ENCODE measurements at regions not wholly inside any gene's neighbourhood (a gene's known extent, or its start where the extent isn't known, plus 50 kb on each side); places are given as distances from the start of the nearest gene placed in this dataset.
A peak's percentile ranks its signal among the peaks of the same experiment; 100 is the strongest.

GRCh38 chr4:141409556-141409955 is 188.9 kb downstream of the ZNF330 start:
- DNase-seq, result no peak

DNA sequence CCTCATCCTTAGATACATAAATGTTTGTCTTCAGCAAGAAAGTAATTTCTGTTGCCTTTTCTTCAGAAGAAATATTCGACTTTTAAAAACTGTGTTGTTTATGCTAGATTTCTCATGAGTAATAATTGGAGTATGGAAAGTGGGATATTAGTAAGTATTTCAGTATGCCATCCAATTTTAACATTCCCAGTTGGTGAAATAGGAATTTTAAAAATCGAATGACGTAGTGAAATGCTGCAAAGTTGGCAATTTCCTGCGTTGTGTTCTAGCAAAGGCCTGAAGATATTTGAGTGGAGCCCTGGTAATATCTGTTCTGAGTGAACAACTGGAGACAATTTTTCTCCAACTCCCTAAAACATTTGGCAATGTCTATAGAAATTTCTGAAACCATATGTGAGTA is 190.1 kb downstream of the ZNF330 start:
- peak; percentile 82 for DNase-seq

GRCh38 chr4:141411936-141412335 is 191.2 kb downstream of the ZNF330 start:
- DNase-seq, result no peak

DNA sequence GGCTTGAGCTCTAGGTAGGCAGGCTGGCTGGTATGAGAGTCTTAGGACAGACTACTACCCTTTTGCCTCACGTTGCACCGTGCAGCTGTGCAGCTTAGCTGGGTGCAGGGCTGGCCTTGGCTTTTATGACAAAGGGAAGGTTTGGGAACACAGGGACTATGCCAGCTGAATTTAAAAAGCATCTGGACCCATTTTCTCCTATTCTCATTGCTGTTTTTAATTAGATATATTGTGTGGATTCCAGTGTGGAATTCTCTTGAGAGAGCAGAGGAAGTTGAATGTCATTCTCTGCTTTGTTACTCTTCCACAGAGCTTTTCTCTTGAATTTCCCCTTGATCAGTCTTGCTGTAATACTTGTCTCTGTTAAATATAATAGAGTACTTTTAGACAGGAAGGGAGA is 192.7 kb downstream of the ZNF330 start:
- DNase-seq, result no peak

GRCh38 chr4:141415651-141416050 is 195.0 kb downstream of the ZNF330 start:
- DNase-seq, result no peak

GRCh38 chr4:141416219-141416618 is 195.5 kb downstream of the ZNF330 start:
- DNase-seq, result peak; percentile 90

- peak; percentile 64 for DNase-seq
Observed at GRCh38 chr4:141416677-141417363, 196.1 kb downstream of the ZNF330 start.

DNA sequence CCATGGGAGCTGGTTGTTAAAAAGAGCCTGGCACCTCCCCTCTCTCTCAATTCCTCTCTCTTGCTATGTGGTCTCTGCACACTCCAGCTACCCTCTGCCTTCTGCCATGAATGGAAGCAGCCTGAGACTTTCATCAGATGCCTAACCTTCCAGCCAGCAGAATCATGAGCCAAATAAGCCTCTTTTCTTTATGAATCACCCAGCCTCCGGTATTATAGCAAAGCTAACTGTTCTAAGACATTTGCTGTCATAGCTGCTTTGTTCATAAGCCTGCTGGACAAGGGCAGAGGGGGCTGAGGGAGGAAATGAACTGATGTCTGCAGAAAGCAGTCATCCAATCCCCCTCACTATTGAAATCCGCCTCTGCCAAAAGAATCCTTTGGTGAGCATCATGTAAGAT is 196.7 kb downstream of the ZNF330 start:
- DNase-seq, result peak; percentile 77

GRCh38 chr4:141425124-141425523 is 204.4 kb downstream of the ZNF330 start:
- peak; percentile 81 for DNase-seq

DNA sequence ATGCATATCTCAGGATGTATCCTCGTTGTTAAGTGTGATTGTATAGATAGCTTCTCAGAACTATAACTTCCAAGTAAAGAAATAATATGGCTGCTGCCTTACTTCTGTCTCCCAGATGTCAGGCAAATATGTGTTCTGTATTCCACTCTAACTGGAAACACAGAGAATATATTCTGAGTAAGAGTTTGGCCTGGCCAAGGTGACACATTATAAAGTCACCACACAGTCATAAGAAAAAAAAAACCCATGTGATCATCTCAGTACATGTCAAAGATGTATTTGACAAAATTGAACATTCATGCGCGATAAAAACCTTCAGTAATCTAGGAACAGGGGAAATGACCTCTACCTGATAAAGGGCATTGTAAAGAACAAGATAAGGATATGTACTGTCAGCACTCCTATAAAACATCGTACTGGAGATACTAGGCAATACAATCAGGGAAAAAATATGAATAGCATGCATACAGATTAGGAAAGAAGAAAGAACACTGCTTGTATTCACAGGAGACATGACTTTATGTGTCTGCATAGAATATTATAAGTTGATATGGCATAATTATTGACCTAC is 207.1 kb downstream of the ZNF330 start:
- DNase-seq, result no peak

DNA sequence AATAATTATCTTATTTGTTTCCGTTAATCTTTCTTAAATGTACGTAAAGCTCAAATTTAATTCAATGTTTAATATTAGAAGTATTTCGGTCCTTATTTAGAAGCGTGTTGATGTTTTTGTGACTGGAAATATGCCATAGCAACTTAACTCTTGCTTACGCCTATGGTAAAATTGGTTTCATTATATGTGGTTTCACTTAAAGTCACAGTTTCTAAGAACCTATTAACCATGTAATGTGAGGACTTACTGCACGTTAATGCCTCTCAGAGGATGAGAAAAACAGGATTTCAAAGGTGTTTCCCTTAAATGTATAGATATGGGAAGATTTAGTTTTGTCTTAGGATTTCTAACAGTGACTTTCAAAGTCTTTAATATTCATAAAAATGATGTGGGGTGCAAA is 206.4 kb upstream of the IL15 start:
- DNase-seq, result no peak

DNA sequence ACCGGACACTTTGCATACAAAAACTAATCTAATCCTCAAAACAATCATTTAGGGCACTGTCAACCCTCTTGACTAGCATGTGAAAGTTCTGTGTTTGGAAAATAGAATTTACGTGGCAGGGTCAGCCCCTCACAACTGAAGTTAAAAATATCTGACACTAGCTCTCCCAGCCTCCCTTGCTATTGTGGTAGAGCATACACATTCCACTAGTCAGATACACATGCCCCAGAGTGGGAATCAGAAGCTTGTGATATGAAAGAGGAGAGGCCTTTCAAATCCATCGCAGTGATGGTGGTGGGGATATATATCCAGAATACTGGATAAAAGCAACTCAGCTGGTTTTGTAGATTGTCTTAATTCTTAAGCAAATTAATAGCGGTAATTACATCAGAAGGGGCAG is 205.7 kb upstream of the IL15 start:
- DNase-seq, result no peak

- DNase-seq, result peak; percentile 79
Observed at GRCh38 chr4:141432000-141432712, 204.2 kb upstream of the IL15 start.

GRCh38 chr4:141435446-141436225 is 200.7 kb upstream of the IL15 start:
- DNase-seq, result no peak

GRCh38 chr4:141439223-141439622 is 197.2 kb upstream of the IL15 start:
- DNase-seq, result no peak

- DNase-seq, result no peak
Observed at GRCh38 chr4:141447761-141448160, 188.6 kb upstream of the IL15 start.

DNA sequence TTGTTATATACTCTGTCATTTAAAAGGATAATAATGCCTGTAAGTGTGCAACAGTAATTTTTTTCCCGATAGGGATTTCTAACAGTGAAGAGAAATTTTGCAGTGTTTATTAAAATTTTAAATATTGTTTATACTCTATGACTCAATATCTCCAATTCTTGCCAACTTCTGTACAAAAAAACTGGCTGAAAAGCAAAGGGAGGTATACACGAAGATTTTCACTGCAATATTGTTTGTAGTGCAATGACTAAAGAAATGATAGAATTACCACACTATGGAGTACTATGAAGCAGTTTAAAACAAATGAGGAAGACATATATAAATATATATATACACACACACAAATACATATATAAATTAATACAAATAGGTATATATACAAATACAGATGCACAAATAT is 187.9 kb upstream of the IL15 start:
- DNase-seq, result no peak

- no peak for DNase-seq
Observed at GRCh38 chr4:141449927-141450326, 186.5 kb upstream of the IL15 start.

GRCh38 chr4:141455651-141456050 is 180.7 kb upstream of the IL15 start:
- DNase-seq, result peak; percentile 13

- no peak for DNase-seq
Observed at GRCh38 chr4:141457653-141458052, 178.7 kb upstream of the IL15 start.

- no peak for DNase-seq
Observed at GRCh38 chr4:141458501-141458900, 177.9 kb upstream of the IL15 start.

GRCh38 chr4:141459020-141459419 is 177.4 kb upstream of the IL15 start:
- DNase-seq, result no peak

- DNase-seq, result peak; percentile 6
Observed at GRCh38 chr4:141462361-141462760, 174.0 kb upstream of the IL15 start.

DNA sequence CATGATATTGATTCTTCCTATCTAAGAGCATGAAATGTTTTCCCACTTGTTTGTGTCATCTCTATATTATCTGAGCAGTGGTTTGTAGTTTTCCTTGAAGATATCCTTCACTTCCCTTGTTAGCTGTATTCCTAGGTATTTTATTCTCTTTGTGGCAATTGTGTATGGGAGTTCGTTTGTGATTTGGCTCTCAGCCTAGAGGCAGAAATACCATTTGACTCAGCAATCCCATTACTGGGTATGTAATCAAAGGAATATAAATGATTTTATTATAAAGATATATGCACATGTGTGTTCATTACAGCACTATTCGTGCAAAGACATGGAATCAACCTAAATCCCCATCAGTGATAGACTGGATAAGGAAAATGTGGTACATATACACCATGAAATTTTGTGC is 172.7 kb upstream of the IL15 start:
- DNase-seq, result peak; percentile 12

Data from fibroblast of skin of right biceps (primary cell).